HFFc6 (cell line): ENCODE measurements at regions not wholly inside any gene's neighbourhood (a gene's known extent, or its start where the extent isn't known, plus 50 kb on each side); places are given as distances from the start of the nearest gene placed in this dataset.

Experiments
- DNase-seq: peaks from one replicate; pipeline ENCODE4 v3.0.0-alpha.2; 2018
- H3K27ac Mint-ChIP-seq: 2 replicates; pipeline ENCODE4 v1.8.0; 2020; ENCODE audit warnings: mild to moderate bottlenecking, mixed read lengths
- H3K27me3 Mint-ChIP-seq: 2 replicates; pipeline ENCODE4 v1.8.0; 2021; ENCODE audit warnings: mild to moderate bottlenecking, moderate library complexity, mixed read lengths; ENCODE audit not compliant: insufficient read depth
- H3K36me3 Mint-ChIP-seq: 2 replicates; pipeline ENCODE4 v1.8.0; 2021; ENCODE audit warnings: low read depth, mixed read lengths
- H3K4me1 Mint-ChIP-seq: 2 replicates; pipeline ENCODE4 v1.8.0; 2020; ENCODE audit warnings: low read depth, mixed read lengths
- H3K4me3 Mint-ChIP-seq: 2 replicates; pipeline ENCODE4 v1.8.0; 2020; ENCODE audit warnings: mild to moderate bottlenecking, moderate library complexity, mixed read lengths
- H3K9me3 Mint-ChIP-seq: 2 replicates; pipeline ENCODE4 v1.8.0; 2020; ENCODE audit warnings: mild to moderate bottlenecking, mixed read lengths
- TF ChIP-seq, protein P1 (sequence below): fragments of 200-600 bp; sonication (generic); IDR thresholded peaks from 2 replicates; pipeline ENCODE4 v1.5.0; 2021; ENCODE audit warnings: antibody characterized with exemption, mild to moderate bottlenecking

DNA sequence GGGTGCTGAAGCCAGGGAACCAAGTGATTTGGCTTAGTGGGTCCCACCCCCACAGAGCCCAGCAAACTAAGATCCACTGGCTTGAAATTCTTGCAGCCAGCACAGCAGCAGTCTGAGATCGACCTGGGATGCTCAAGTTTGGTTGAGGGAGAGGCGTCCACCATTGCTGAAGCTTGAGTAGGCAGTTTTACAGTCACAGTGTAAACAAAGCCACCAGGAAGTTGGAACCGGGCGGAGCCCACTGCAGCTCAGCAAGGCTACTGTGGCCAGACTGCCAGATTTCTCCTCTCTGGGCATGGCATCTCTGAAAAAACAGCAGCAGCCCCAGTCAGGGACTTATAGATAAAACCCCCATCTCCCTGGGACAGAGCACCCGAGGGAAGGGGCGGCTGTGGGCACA lies 424.1 kb upstream of the TENM4 start:
- no peak overlapping the region for H3K27ac Mint-ChIP-seq
- H3K36me3 Mint-ChIP-seq: no peaks in the 10 kb centered on the region
- H3K9me3 Mint-ChIP-seq: peaks cover 10% of the 10 kb centered on the region
- H3K4me1 Mint-ChIP-seq: no peaks in the 10 kb centered on the region
- H3K4me3 Mint-ChIP-seq: no peak overlapping the region
- H3K27me3 Mint-ChIP-seq: peaks cover 1% of the 10 kb centered on the region; the same call in 1 of the 2 replicates
- DNase-seq: no peak
- TF ChIP-seq, protein P1, sequence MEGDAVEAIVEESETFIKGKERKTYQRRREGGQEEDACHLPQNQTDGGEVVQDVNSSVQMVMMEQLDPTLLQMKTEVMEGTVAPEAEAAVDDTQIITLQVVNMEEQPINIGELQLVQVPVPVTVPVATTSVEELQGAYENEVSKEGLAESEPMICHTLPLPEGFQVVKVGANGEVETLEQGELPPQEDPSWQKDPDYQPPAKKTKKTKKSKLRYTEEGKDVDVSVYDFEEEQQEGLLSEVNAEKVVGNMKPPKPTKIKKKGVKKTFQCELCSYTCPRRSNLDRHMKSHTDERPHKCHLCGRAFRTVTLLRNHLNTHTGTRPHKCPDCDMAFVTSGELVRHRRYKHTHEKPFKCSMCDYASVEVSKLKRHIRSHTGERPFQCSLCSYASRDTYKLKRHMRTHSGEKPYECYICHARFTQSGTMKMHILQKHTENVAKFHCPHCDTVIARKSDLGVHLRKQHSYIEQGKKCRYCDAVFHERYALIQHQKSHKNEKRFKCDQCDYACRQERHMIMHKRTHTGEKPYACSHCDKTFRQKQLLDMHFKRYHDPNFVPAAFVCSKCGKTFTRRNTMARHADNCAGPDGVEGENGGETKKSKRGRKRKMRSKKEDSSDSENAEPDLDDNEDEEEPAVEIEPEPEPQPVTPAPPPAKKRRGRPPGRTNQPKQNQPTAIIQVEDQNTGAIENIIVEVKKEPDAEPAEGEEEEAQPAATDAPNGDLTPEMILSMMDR: no peak

DNA sequence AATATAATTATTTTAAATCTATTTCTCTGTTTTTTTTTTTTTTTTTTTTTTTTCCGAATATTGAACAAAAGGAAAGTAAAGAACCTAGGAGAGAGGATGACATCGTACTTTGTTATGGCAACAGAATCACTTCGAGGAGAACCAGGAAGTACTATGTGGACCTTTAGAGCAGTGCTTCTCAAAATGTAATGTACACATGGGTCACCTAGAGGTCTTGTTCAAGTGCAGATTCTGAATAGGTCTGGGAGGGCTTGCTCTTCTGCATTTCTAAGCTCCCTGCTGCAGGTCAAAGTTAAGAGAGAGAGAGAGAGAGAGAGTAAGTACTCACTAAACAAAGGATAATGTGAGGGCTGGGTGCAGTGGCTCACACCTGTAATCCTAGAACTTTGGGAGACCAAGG lies 419.5 kb upstream of the TENM4 start:
- TF ChIP-seq, protein P1: no peak
- H3K4me1 Mint-ChIP-seq: no peaks in the 10 kb centered on the region
- DNase-seq: no peak

DNA sequence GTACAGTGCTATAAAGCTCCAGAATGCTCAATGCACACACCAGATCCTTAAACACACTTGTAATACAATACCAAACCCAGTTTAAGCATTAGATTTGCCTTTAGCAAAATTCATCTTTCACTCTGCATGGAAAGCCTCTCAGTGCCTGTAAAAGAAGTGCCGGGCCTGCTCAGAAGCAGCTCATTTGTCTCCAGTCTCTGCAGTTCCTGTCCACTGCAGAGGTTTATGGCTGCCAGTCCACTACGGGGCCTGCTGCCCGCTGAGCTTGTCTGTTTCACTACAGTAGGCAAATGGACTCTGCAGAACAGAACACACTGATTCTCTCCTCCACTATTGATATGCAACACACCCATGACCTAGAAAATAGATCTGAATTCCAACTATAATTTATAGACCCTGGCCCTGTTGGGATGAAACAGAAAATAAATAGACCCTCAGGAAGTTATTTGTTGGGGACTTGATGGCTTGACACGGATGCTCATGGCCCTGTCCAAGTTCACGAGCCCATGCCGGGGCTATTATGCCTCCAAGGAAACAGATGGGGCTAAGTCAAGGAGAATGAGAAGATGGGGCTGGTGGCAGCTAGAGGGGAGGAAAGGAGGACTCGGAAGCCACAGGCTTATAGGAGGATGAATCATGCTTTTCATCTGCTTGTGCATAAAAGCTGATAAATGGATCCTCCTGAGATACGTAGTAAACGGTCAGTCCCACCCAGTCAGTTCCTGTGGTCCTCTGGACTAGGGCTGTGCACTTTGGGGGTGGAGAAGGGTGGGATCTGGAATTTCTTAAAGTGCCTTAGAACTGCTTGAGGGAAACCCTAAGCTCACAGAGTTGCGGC lies 416.8 kb upstream of the TENM4 start:
- TF ChIP-seq, protein P1: no peak
- Mint-ChIP-seq H3K27me3 (peaks cover 1% of the 10 kb centered on the region; the same call in 1 of the 2 replicates), H3K4me3 (no peak overlapping the region), H3K36me3 (no peaks in the 10 kb centered on the region), H3K27ac (no peak overlapping the region), H3K9me3 (peaks cover 11% of the 10 kb centered on the region), H3K4me1 (no peaks in the 10 kb centered on the region)
- DNase-seq: no peak

More for the DNA sequence above, 419.5 kb upstream of the TENM4 start:
- no peaks in the 10 kb centered on the region for H3K36me3 Mint-ChIP-seq
- peaks cover 11% of the 10 kb centered on the region for H3K9me3 Mint-ChIP-seq
- H3K4me3 Mint-ChIP-seq: no peak overlapping the region
- H3K27ac Mint-ChIP-seq: no peak overlapping the region
- H3K27me3 Mint-ChIP-seq: peaks cover 1% of the 10 kb centered on the region; the same call in 1 of the 2 replicates

DNA sequence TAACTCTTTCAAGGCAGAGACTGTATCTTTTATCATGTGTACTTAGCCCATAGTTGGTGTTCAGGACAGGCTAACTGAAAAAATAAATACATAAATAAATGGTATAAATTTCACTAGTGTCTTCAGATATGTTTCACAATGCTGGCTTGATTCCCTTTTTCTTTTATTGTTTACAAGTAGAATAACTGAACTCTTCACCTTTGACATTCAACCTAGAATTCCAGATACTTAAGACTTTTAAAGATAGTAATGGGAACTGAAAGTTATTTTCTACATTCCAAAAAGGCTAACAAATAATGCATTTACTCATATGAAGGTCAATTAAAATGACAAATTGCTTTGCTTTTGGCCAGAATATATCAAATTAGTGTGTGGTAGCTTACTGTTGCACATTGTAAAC lies 411.3 kb upstream of the TENM4 start:
- no peak for DNase-seq
- no peak overlapping the region for H3K27ac Mint-ChIP-seq
- no peaks in the 10 kb centered on the region for H3K36me3 Mint-ChIP-seq
- H3K27me3 Mint-ChIP-seq: no peaks in the 10 kb centered on the region; the same call in 1 of the 2 replicates
- peaks cover 5% of the 10 kb centered on the region; the same call in 1 of the 2 replicates for H3K9me3 Mint-ChIP-seq
- H3K4me3 Mint-ChIP-seq: no peak overlapping the region
- TF ChIP-seq, protein P1: no peak
- H3K4me1 Mint-ChIP-seq: no peaks in the 10 kb centered on the region

DNA sequence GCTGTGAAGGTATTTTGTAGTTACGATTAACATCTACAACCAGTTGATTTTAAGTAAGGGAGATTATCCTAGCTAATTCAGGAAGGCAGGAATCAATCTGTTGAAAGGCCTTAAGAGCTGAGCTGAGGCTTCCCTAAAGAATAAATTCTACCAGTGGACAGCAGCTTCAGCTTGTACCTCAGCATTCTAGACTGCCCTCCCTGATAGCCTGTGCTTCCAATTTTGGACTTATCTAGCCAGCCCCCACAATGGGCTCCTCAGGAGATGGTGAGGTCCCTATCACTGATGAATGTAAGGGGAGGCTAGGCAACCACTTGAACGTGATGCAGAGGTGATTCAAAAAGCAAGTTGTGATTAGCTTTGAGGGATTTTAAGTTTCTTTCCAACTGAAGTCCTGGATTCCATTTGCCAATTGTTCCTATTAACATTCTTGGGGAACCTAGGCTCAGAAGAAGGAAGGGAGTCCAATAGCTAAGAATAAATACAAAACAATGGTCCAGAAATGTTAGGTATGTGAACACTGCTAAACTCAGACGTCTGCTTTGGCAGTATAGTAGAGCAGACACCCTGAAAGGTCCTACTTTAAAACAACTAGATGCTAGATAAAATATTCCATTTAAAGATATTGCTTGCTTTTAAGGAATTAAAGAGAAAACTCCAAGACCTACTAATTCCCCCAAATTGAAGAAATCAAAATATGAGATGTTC lies 404.3 kb upstream of the TENM4 start:
- TF ChIP-seq, protein P1: no peak
- H3K27me3 Mint-ChIP-seq: no peaks in the 10 kb centered on the region
- H3K4me1 Mint-ChIP-seq: no peaks in the 10 kb centered on the region
- H3K9me3 Mint-ChIP-seq: peaks cover 14% of the 10 kb centered on the region; the same call in 1 of the 2 replicates
- H3K4me3 Mint-ChIP-seq: no peak overlapping the region
- H3K36me3 Mint-ChIP-seq: no peaks in the 10 kb centered on the region
- no peak for DNase-seq
- no peak overlapping the region for H3K27ac Mint-ChIP-seq
